Uterus (tissue), 3 donors: ENCODE measurements at regions not wholly inside any gene's neighbourhood (a gene's known extent, or its start where the extent isn't known, plus 50 kb on each side); places are given as distances from the start of the nearest gene placed in this dataset.

Experiments used
- DNase-seq, 2 donors: peaks; one replicate each; pipeline ENCODE4 v3.0.0-alpha.2; 2019 to 2020
- H3K27ac ChIP-seq, 2 donors: fragments of 200-600 bp; sonication (generic); 1 replicate in 1 of 2; 2 replicates in 1 of 2; pipeline ENCODE4 v1.5.1; 2016 to 2018
- H3K27me3 ChIP-seq, 2 donors: fragments of 200-600 bp; sonication (generic); one replicate each; pipeline ENCODE4 v1.5.1; 2018 to 2019; ENCODE audit warnings: control low read depth in 1 of 2
- H3K36me3 ChIP-seq, 2 donors: fragments of 200-600 bp; sonication (generic); one replicate each; pipeline ENCODE4 v1.5.1; 2019; ENCODE audit warnings: control low read depth in 1 of 2
- H3K4me1 ChIP-seq, 2 donors: fragments of 200-600 bp; sonication (generic); one replicate each; pipeline ENCODE4 v1.5.1; 2018 to 2019; ENCODE audit warnings: control low read depth in 1 of 2
- H3K4me3 ChIP-seq, 2 donors: fragments of 200-600 bp; sonication (generic); 1 replicate in 1 of 2; 2 replicates in 1 of 2; pipeline ENCODE4 v1.5.1; 2018 to 2019; ENCODE audit warnings: mild to moderate bottlenecking in 1 of 2
- H3K9me3 ChIP-seq, 2 donors: fragments of 200-600 bp; sonication (generic); one replicate each; pipeline ENCODE4 v1.5.1; 2019; ENCODE audit warnings: control low read depth in 1 of 2
- CTCF ChIP-seq, 4 experiments: fragments of 200-600 bp in 2 of 4; fragments of 450-650 bp in 2 of 4; sonication (generic) in 2 of 4; IDR thresholded peaks; one replicate each; pipeline ENCODE4 v1.5.1; 2016 to 2019; ENCODE audit warnings: antibody characterized with exemption in 4 of 4, mild to moderate bottlenecking in 2 of 4, moderate library complexity in 1 of 4
- POLR2A ChIP-seq, 2 donors: fragments of 450-650 bp; IDR thresholded peaks; one replicate each; pipeline ENCODE4 v1.6.1; 2016; ENCODE audit warnings: antibody characterized with exemption in 2 of 2, mild to moderate bottlenecking in 1 of 2, moderate library complexity in 1 of 2
- intact Hi-C: fragments of 100-400 bp; cut with DNase I; formaldehyde crosslinking; loops from one replicate; pipeline ENCODE4 v1.15.1; 2023; ENCODE audit warnings: low total_unique reads
- donor health status: DM: yes; HTN: yes; CAD: no.

GRCh38 chr4:10878861-10879260, 194.3 kb upstream of the CLNK start:
- no peaks in the 10 kb centered on the region for H3K27me3 ChIP-seq
- H3K4me1 ChIP-seq: no peaks in the 10 kb centered on the region
- TF ChIP-seq CTCF (IDR thresholded peaks at IDR 0.05) (no peak), POLR2A (IDR thresholded peaks at IDR 0.05) (no peak)
- DNase-seq: no peak
- intact Hi-C loops: no loop called here
- H3K4me3 ChIP-seq: no peak overlapping the region
- H3K27ac ChIP-seq: no peak overlapping the region
- no peaks in the 10 kb centered on the region for H3K9me3 ChIP-seq
- H3K36me3 ChIP-seq: no peaks in the 10 kb centered on the region

GRCh38 chr4:10877076-10877475, 192.5 kb upstream of the CLNK start:
- Histone ChIP-seq H3K9me3 (no peaks in the 10 kb centered on the region), H3K36me3 (no peaks in the 10 kb centered on the region), H3K27ac (no peak overlapping the region), H3K4me3 (no peak overlapping the region), H3K27me3 (no peaks in the 10 kb centered on the region), H3K4me1 (no peaks in the 10 kb centered on the region)
- intact Hi-C loops: no loop called here
- no peak for TF ChIP-seq POLR2A (IDR thresholded peaks at IDR 0.05)
- no peak for TF ChIP-seq CTCF (IDR thresholded peaks at IDR 0.05)
- no peak for DNase-seq

- Histone ChIP-seq H3K4me1 (no peaks in the 10 kb centered on the region), H3K27ac (no peak overlapping the region), H3K9me3 (no peaks in the 10 kb centered on the region), H3K4me3 (no peak overlapping the region), H3K36me3 (no peaks in the 10 kb centered on the region), H3K27me3 (no peaks in the 10 kb centered on the region)
- DNase-seq: no peak
- TF ChIP-seq CTCF (IDR thresholded peaks at IDR 0.05): no peak
- TF ChIP-seq POLR2A (IDR thresholded peaks at IDR 0.05): no peak
- intact Hi-C loops: no loop called here
Observed at GRCh38 chr4:10875144-10875799, 190.7 kb upstream of the CLNK start.

GRCh38 chr4:10873809-10874208, 189.2 kb upstream of the CLNK start:
- TF ChIP-seq POLR2A (IDR thresholded peaks at IDR 0.05) (no peak), CTCF (IDR thresholded peaks at IDR 0.05) (no peak)
- no peaks in the 10 kb centered on the region for H3K27me3 ChIP-seq
- intact Hi-C loops: no loop called here
- no peaks in the 10 kb centered on the region for H3K36me3 ChIP-seq
- DNase-seq: no peak
- no peak overlapping the region for H3K27ac ChIP-seq
- H3K4me1 ChIP-seq: no peaks in the 10 kb centered on the region
- no peaks in the 10 kb centered on the region for H3K9me3 ChIP-seq
- no peak overlapping the region for H3K4me3 ChIP-seq

GRCh38 chr4:10872833-10873517, 188.4 kb upstream of the CLNK start:
- Histone ChIP-seq H3K36me3 (no peaks in the 10 kb centered on the region), H3K27ac (no peak overlapping the region), H3K27me3 (no peaks in the 10 kb centered on the region), H3K4me3 (no peak overlapping the region), H3K9me3 (no peaks in the 10 kb centered on the region), H3K4me1 (no peaks in the 10 kb centered on the region)
- intact Hi-C loops: no loop called here
- no peak for DNase-seq
- no peak for TF ChIP-seq POLR2A (IDR thresholded peaks at IDR 0.05)
- no peak for TF ChIP-seq CTCF (IDR thresholded peaks at IDR 0.05)
